ENCODE measurements at regions not wholly inside any gene's neighbourhood (a gene's known extent, or its start where the extent isn't known, plus 50 kb on each side); places are given as distances from the start of the nearest gene placed in this dataset.

- H3K9me3 ChIP-seq = no peaks in the 10 kb centered on the region
- WGBS, 2 donors = 76 to 83% methylated on average over 3 of the region's 3 CpGs
- H3K4me3 ChIP-seq = no peak overlapping the region
- H3K27ac ChIP-seq = no peak overlapping the region
- no peaks in the 10 kb centered on the region for H3K36me3 ChIP-seq
- ATAC-seq (ENCODE audit: low FRiP score in 2 of 2) (no peak), DNase-seq (no peak)
- H3K4me1 ChIP-seq = no peaks in the 10 kb centered on the region
- TF ChIP-seq POLR2AphosphoS5 (IDR thresholded peaks at IDR 0.05) (no peak), POLR2A (IDR thresholded peaks at IDR 0.05) (no peak), EP300 (IDR thresholded peaks at IDR 0.05) (no peak)
- TF ChIP-seq, protein P1, sequence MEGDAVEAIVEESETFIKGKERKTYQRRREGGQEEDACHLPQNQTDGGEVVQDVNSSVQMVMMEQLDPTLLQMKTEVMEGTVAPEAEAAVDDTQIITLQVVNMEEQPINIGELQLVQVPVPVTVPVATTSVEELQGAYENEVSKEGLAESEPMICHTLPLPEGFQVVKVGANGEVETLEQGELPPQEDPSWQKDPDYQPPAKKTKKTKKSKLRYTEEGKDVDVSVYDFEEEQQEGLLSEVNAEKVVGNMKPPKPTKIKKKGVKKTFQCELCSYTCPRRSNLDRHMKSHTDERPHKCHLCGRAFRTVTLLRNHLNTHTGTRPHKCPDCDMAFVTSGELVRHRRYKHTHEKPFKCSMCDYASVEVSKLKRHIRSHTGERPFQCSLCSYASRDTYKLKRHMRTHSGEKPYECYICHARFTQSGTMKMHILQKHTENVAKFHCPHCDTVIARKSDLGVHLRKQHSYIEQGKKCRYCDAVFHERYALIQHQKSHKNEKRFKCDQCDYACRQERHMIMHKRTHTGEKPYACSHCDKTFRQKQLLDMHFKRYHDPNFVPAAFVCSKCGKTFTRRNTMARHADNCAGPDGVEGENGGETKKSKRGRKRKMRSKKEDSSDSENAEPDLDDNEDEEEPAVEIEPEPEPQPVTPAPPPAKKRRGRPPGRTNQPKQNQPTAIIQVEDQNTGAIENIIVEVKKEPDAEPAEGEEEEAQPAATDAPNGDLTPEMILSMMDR (IDR thresholded peaks at IDR 0.05) = no peak
- no peaks in the 10 kb centered on the region for H3K27me3 ChIP-seq
Measured at GRCh38 chr3:168747697-168748096, 652.0 kb upstream of the GOLIM4 start.

- Histone ChIP-seq H3K27ac (no peak overlapping the region), H3K27me3 (no peaks in the 10 kb centered on the region), H3K4me1 (no peaks in the 10 kb centered on the region), H3K9me3 (peaks cover 0 to 4% (median 1%) of the 10 kb centered on the region in 4 donors), H3K36me3 (no peaks in the 10 kb centered on the region), H3K4me3 (no peak overlapping the region)
- no peak for DNase-seq
- ATAC-seq (ENCODE audit: low FRiP score in 2 of 2) = no peak
- no peak for TF ChIP-seq EP300 (IDR thresholded peaks at IDR 0.05)
- TF ChIP-seq POLR2A (IDR thresholded peaks at IDR 0.05) = no peak
- TF ChIP-seq, protein P1 (IDR thresholded peaks at IDR 0.05) = no peak
- no peak for TF ChIP-seq POLR2AphosphoS5 (IDR thresholded peaks at IDR 0.05)
- WGBS, 2 donors = 75 to 77% methylated on average over 6 of the region's 6 CpGs
Measured at GRCh38 chr3:168738527-168739325, 643.0 kb upstream of the GOLIM4 start.

DNA sequence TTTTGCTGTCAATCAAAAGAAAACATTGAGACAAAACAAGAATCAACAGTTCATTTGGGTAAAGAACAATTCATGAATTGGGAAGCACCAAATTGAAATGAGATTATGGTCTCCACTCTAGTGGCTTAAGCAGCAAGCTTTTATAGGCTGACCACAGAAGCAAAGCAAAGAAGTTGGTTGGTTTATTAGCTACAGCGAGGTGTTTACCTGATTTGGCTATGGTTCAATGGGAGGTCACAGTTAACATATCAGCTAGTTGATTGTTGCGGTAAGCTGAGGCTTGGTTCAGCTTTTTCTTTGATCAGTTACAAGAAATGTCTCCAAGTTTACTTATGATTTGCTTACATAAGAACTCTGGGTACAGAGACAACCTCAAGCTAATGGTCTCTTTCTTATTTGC lies 640.5 kb upstream of the GOLIM4 start:
- DNase-seq = no peak
- H3K4me1 ChIP-seq = no peaks in the 10 kb centered on the region
- ATAC-seq (ENCODE audit: low FRiP score in 2 of 2) = no peak
- H3K4me3 ChIP-seq = no peak overlapping the region
- no peak overlapping the region for H3K27ac ChIP-seq
- 64 to 67% methylated on average over 2 of the region's 2 CpGs for WGBS, 2 donors
- H3K36me3 ChIP-seq = no peaks in the 10 kb centered on the region
- H3K9me3 ChIP-seq = peaks cover 0 to 4% (median 1%) of the 10 kb centered on the region in 4 donors
- TF ChIP-seq POLR2A (IDR thresholded peaks at IDR 0.05) = no peak
- TF ChIP-seq POLR2AphosphoS5 (IDR thresholded peaks at IDR 0.05) = no peak
- TF ChIP-seq EP300 (IDR thresholded peaks at IDR 0.05) = no peak
- TF ChIP-seq, protein P1 (IDR thresholded peaks at IDR 0.05) = no peak
- no peaks in the 10 kb centered on the region for H3K27me3 ChIP-seq

- H3K4me1 ChIP-seq = no peaks in the 10 kb centered on the region
- no peaks in the 10 kb centered on the region for H3K36me3 ChIP-seq
- no peaks in the 10 kb centered on the region for H3K27me3 ChIP-seq
- peaks cover 0 to 4% (median 1%) of the 10 kb centered on the region in 4 donors for H3K9me3 ChIP-seq
- ATAC-seq (ENCODE audit: low FRiP score in 2 of 2) = no peak
- no peak for TF ChIP-seq POLR2A (IDR thresholded peaks at IDR 0.05)
- TF ChIP-seq, protein P1 (IDR thresholded peaks at IDR 0.05) = no peak
- TF ChIP-seq EP300 (IDR thresholded peaks at IDR 0.05) = no peak
- no peak for TF ChIP-seq POLR2AphosphoS5 (IDR thresholded peaks at IDR 0.05)
- H3K4me3 ChIP-seq = no peak overlapping the region
- H3K27ac ChIP-seq = no peak overlapping the region
- DNase-seq = no peak
- WGBS, 2 donors = 62 to 96% methylated on average over 3 of the region's 3 CpGs
Measured at GRCh38 chr3:168730073-168730472, 634.3 kb upstream of the GOLIM4 start.

GRCh38 chr3:168722091-168722490 lies 626.4 kb upstream of the GOLIM4 start:
- H3K27ac ChIP-seq = no peak overlapping the region
- no peaks in the 10 kb centered on the region for H3K9me3 ChIP-seq
- no peak for ATAC-seq (ENCODE audit: low FRiP score in 2 of 2)
- TF ChIP-seq EP300 (IDR thresholded peaks at IDR 0.05) (no peak), POLR2AphosphoS5 (IDR thresholded peaks at IDR 0.05) (no peak), POLR2A (IDR thresholded peaks at IDR 0.05) (no peak)
- TF ChIP-seq, protein P1 (IDR thresholded peaks at IDR 0.05) = no peak
- H3K4me1 ChIP-seq = no peaks in the 10 kb centered on the region
- H3K4me3 ChIP-seq = no peak overlapping the region
- H3K36me3 ChIP-seq = no peaks in the 10 kb centered on the region
- no peaks in the 10 kb centered on the region for H3K27me3 ChIP-seq
- no peak for DNase-seq

Measured in upper lobe of left lung (tissue), 6 donors.